Cerebellar cortex (tissue), 1 donor: ENCODE measurements at regions not wholly inside any gene's neighbourhood (a gene's known extent, or its start where the extent isn't known, plus 50 kb on each side); places are given as distances from the start of the nearest gene placed in this dataset.

Source experiments
- DNase-seq: peaks from one replicate; pipeline ENCODE4 v3.0.0-alpha.2; 2015; ENCODE audit warnings: low spot score

DNA sequence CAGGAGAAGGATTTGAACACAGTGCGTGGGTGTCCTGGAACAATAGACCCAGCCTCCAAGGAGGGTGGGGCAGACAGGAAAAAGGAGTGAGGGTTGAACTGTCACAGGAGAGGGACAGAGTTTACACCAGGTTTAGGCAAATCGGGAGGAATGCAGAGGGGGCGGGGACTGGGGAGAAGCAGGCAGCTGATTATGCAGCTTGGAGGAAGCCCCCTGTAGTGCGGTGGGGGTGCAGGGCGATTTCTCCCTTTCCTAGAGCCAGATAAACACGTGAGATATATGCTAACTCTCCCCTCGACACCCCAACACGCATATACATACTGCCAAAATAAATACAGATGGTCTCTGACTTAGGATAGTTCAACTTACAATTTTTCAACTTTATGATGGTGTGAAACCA lies 108.6 kb upstream of the PRR20G start:
- DNase-seq = no peak

DNA sequence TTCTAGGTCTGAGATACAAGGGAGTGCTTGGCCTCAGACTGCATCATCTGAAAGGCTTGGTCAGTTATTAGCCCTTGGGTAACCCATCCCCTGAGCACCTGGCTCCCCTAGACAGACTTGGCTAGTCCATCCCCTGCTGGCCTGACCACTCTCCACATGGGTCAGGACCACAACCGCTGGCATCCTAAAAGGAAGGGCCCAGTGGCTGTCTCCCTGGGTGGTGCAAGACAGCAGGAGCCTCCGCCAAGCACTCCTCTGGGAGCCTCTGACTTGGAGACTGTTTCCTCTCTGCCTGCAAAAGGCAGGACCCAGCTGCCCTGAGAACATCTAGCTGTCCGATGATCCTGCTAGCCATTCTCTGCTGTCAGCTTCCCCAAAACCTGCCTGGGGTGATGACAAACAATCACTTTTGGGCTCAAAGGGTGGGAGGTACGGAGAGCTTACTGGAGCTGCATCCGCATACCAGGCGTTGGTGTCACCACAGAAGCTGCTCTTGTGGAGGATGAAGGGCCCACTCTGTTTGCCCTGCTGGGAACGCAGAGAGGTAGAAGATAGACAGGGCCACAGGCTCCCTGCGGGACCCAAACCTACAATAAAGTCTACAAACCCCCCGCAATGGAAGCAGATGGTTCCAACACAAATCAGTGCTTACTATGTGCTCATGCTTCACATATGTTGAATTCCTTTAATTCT lies 108.0 kb upstream of the PRR20G start:
- DNase-seq = no peak

DNA sequence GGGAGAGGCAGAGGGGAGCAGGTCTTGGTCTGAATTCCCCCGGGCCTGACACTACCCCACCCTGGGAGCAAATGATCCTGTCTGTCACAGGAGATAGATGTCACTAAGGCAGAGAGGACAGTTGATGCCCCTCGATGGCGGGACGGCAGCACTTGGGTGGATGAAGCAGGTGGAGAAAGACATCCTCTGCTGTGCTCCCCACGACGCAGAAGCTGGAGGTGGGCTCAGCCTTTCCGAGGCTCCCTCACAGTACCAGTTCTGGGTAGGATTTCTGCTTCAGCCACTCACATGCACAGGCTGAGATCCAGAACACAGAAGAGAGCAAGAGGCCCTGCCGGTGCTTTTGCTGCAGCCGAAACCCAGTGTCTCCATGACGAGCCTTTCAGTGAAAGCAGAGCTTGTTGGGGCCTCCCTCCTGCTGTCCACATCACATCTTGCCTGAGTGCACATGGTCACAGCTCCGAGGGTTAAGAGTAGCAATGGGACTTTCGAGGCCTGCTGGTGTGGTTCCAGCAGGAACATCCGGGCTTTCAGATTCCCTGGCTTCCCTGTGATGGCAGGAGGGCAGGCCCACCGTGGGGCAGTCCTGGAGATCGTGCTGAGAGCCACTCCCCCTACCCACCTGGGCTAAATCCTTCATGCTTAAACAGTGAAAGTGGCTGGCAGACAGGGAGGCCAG lies 107.3 kb upstream of the PRR20G start:
- no peak for DNase-seq

- no peak for DNase-seq
Measured at GRCh38 chr3:127394031-127394430, 106.2 kb upstream of the PRR20G start.

DNA sequence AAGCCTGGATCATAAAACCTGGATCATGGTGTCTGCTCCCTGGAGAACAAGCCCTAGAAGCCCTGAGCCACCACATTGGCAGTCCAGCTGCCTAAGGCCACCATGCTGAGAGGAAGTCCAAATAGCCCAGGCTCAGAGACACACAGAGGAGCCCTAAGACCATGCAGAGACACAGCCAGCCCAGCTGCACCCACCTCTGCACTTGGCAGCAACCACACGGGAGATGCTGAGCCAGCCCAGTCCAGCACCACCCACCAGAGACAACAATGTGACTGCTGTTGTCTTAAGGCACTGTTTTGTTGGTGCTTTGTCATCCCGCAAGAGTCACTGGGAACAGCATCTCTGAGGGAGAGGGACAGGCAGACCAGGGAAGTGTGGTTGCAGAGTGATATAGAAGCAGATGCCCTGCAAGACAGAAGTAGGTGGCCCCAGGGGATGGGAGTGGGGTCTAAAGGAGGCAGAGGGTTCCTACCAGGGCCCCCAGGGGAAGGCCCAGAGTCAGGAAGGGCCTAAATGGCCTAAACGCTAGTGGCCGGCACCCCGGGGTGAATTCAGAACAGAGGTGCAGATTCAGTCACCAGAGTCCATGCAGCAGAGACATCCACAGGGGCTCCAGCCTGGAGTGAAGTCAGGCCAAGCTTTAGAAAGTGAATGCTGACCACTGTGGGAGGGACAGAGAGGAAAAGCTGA lies 105.4 kb upstream of the PRR20G start:
- DNase-seq = no peak

GRCh38 chr3:127392156-127392490 lies 104.3 kb upstream of the PRR20G start:
- DNase-seq = no peak

- no peak for DNase-seq
Measured at GRCh38 chr3:127391436-127392155, 103.8 kb upstream of the PRR20G start.

GRCh38 chr3:127390365-127391025 lies 102.6 kb upstream of the PRR20G start:
- DNase-seq = no peak

DNA sequence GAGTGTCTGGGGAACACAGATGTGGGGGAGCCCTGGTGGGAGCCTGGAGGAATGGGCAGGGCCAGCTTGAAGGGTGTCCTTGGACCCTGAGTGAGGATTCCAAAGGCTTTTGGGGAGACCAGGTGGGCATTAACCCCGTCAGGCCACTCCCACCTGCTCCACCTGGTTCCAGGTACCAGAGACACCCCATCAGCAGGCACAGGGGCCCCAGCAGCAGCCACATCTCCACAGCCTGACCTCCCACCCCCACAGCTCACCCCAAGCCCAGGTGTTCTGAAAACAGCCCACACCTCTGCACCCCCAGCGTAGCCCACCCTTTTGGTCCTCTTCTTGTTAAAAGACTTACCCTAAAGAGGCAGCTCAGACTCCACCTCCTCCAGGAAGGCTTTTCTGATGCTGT lies 102.1 kb upstream of the PRR20G start:
- DNase-seq = no peak

- DNase-seq = no peak
Measured at GRCh38 chr3:127389420-127389819, 101.6 kb upstream of the PRR20G start.

GRCh38 chr3:127388427-127388826 lies 100.6 kb upstream of the PRR20G start:
- DNase-seq = no peak

GRCh38 chr3:127387556-127388153 lies 99.8 kb upstream of the PRR20G start:
- no peak for DNase-seq

DNA sequence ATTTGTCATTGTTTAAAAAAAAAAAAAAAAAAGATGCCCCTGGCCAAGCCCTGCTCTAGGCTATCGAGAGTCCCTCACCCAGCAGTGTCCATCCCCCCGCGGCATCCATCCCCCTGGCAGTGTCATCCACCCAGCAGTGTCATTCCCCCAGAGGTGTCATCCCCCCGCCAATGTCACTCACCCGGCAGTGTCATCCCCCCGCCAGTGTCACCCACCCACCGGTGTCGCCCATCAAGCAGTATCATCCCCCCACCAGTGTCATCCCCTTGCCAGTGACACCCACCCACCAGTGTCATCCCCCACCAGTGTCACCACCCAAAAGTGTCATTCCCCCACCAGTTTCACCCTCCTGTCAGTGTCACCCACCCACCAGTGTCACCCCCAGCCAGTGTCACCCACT lies 99.3 kb upstream of the PRR20G start:
- DNase-seq = no peak

DNA sequence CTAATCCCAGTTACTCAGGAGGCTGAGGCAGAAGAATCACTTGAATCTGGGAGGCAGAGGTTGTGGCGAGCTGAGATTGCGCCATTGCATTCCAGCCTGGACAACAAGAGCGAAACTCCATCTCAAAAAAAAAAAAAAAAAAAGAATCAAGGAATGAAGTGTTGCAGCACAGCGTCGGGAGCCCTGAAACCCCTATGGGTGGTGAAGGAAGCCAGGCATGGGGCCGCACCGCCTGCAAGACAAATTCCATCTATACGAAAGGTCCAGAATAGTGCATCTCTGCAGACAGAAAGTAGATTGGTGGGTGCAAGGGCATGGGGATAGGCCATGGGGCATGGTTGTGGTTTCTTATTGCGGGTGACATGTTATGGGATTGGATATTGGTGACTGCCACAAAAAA lies 98.6 kb upstream of the PRR20G start:
- DNase-seq = no peak

DNA sequence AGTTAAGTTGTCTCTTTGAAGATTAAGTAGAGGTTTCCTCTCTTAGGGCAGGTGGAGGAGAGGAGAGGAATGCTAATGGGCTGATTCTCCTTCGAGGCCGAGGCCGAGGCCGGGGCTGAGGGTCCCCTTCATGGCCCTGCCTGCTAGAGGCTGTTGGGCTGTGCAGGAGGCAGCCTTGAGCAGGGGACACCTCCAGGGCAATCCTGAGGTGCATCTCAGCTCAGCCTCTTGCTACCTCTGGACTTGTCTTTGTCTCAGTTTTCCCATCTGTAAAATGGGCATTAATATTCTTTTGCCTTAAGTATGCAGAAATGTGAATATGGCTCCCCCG lies 97.7 kb upstream of the PRR20G start:
- no peak for DNase-seq

- no peak for DNase-seq
Measured at GRCh38 chr3:127384717-127385539, 97.1 kb upstream of the PRR20G start.

DNA sequence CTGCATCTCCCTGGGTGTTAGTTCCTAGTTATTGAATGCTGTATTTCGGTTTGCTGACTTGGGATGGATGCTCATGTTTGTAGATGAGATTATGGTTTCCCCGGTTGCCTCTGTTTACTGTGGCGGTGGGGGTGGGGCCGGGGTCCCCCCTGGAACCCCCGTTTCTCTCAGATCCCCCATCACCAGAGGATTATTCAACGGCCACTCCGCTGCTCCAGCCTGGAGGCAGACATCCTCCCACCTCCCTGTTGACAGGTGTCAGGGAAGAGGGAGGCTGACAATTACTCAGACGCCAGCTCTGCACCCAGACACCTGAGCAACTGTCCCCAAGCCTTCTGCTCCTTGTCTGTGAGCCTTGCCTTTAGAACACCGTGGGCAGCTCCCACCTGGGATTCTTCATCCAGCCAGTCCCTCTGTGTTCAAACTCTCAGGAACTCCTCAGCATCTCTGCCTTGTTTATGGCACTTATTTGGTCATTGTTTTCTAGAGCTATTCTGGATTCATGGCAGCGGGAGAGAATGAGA lies 95.9 kb upstream of the PRR20G start:
- no peak for DNase-seq

GRCh38 chr3:127377801-127378655 lies 90.2 kb upstream of the PRR20G start:
- no peak for DNase-seq

- no peak for DNase-seq
Measured at GRCh38 chr3:127375151-127375930, 87.5 kb upstream of the PRR20G start.
